Activated CD8-positive, alpha-beta T cell treated with anti-CD3 and anti-CD28 coated beads for 36 hours (primary cell): ENCODE measurements at regions not wholly inside any gene's neighbourhood (a gene's known extent, or its start where the extent isn't known, plus 50 kb on each side); places are given as distances from the start of the nearest gene placed in this dataset.

ENCODE experiments used
- ATAC-seq: fragments of 200-7000 bp; cut with Tn5 transposase; one replicate; pipeline ENCODE4 v1.10.0; 2021; ENCODE audit warnings: mild to moderate bottlenecking, moderate library complexity
- CTCF ChIA-PET: fragments of 350-600 bp; sonication (Branson Sonifier 250); formaldehyde crosslinking; loops from one replicate; lab custom pipeline; 2021; ENCODE audit warnings: antibody characterized with exemption; lab: Charles Lee
- POLR2A ChIA-PET: fragments of 350-600 bp; sonication (Branson Sonifier 250); formaldehyde crosslinking; loops from one replicate; lab custom pipeline; 2021; ENCODE audit warnings: antibody characterized with exemption; lab: Charles Lee
- DNase-seq: peaks from one replicate; pipeline ENCODE4 v3.0.0-alpha.2; 2020
- H3K27ac Mint-ChIP-seq: one replicate; pipeline ENCODE4 v1.8.0; 2021; ENCODE audit warnings: mild to moderate bottlenecking, mixed read lengths
- H3K27me3 Mint-ChIP-seq: one replicate; pipeline ENCODE4 v1.8.0; 2021; ENCODE audit warnings: mixed read lengths
- H3K36me3 Mint-ChIP-seq: one replicate; pipeline ENCODE4 v1.8.0; 2021; ENCODE audit warnings: low read depth, mixed read lengths
- H3K4me1 Mint-ChIP-seq: one replicate; pipeline ENCODE4 v1.8.0; 2021; ENCODE audit warnings: low read depth, mixed read lengths
- H3K4me3 Mint-ChIP-seq: one replicate; pipeline ENCODE4 v1.8.0; 2021; ENCODE audit warnings: mild to moderate bottlenecking, moderate library complexity, mixed read lengths
- H3K9me3 Mint-ChIP-seq: one replicate; pipeline ENCODE4 v1.8.0; 2021; ENCODE audit warnings: mixed read lengths
- CTCF ChIP-seq: fragments of 200-600 bp; IDR thresholded peaks from one replicate; pipeline ENCODE4 v1.8.0; 2022; ENCODE audit warnings: antibody characterized with exemption, mild to moderate bottlenecking
- intact Hi-C: fragments of 100-400 bp; cut with micrococcal nuclease; formaldehyde crosslinking; loops from one replicate; pipeline ENCODE4 v1.10.0; 2022

DNA sequence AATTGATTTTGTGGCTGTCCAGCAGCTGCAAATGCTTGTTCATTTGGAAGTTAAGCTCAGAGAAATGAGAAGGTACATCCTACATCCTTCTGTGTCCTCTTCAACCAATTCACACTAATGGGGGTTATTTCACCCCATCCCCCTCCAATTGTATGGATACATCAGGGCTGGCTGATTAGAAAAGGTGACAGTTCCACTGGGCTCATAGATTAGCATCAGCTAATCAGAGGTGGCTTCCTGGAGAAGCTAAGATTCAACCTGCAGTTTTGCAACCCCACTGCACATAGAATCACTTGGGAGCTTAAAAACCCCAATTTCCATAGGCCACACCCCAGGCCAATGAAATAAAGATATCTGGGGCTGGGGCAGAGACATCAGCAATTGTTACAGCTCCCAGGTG, 217.7 kb upstream of the TLE3 start:
- Mint-ChIP-seq H3K9me3 (no peaks in the 10 kb centered on the region), H3K4me3 (no peak overlapping the region), H3K27ac (no peak overlapping the region), H3K27me3 (no peaks in the 10 kb centered on the region), H3K4me1 (no peaks in the 10 kb centered on the region), H3K36me3 (no peaks in the 10 kb centered on the region)
- ChIA-PET POLR2A (no interaction called here), CTCF (no interaction called here)
- no peak for TF ChIP-seq CTCF
- DNase-seq (no peak), ATAC-seq (no peak)
- intact Hi-C loops: no loop called here

- no peak for TF ChIP-seq CTCF
- no peaks in the 10 kb centered on the region for H3K4me1 Mint-ChIP-seq
- no peaks in the 10 kb centered on the region for H3K27me3 Mint-ChIP-seq
- no peaks in the 10 kb centered on the region for H3K9me3 Mint-ChIP-seq
- CTCF ChIA-PET: no interaction called here
- H3K36me3 Mint-ChIP-seq: no peaks in the 10 kb centered on the region
- no peak for ATAC-seq
- DNase-seq: no peak
- no peak overlapping the region for H3K27ac Mint-ChIP-seq
- intact Hi-C loops: no loop called here
- POLR2A ChIA-PET: no interaction called here
- no peak overlapping the region for H3K4me3 Mint-ChIP-seq
Observed at GRCh38 chr15:70314688-70315087, 217.0 kb upstream of the TLE3 start.

- Mint-ChIP-seq H3K27me3 (no peaks in the 10 kb centered on the region), H3K9me3 (no peaks in the 10 kb centered on the region), H3K4me3 (no peak overlapping the region), H3K36me3 (no peaks in the 10 kb centered on the region), H3K27ac (no peak overlapping the region), H3K4me1 (peaks cover 5% of the 10 kb centered on the region)
- ATAC-seq (no peak), DNase-seq (no peak)
- POLR2A ChIA-PET: no interaction called here
- CTCF ChIA-PET: no interaction called here
- intact Hi-C loops: no loop called here
- no peak for TF ChIP-seq CTCF
Observed at GRCh38 chr15:70314018-70314354, 216.3 kb upstream of the TLE3 start.

DNA sequence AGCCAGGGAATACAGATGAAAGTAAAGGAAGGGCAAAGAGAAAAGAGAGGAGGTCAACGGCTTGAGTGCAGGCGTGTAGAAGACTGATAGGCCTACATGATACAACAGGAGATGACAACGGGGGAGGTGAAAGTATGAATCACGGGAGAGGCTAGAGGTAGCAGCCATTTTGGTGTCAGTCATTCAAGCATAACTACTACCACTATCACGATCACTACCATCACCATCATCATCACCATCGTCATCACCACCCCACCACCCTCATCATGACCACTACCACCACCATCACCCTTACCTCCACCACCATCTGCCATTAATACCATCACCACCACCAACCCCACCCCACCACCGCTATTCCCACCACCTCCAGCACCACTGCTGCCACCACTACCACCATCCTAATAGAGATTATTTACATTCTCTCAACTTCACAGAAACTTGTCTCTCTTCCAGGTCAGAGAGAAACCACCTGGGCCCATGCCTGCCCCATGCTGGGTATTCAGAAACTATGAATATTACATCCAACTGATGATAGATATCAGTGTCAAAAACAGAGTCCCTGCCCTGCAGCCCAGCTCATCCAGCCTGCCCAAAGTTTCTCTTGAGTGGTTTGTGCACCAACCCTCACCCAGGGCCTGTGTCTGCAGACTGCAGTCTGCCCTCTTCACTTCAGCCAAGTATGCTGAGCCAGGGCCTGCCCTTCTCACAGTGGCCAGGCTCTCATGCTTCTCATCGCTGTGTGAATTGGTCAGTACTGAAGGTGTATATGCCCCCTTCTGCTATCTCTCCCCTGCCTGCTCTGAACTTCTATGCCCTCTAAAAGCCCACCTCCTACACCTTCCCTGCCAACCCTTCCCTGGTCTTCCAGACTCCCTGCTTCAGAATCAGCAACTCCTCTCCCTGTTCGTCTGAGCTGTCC, 215.6 kb upstream of the TLE3 start:
- H3K9me3 Mint-ChIP-seq: no peaks in the 10 kb centered on the region
- CTCF ChIA-PET: no interaction called here
- POLR2A ChIA-PET: no interaction called here
- H3K27ac Mint-ChIP-seq: no peak overlapping the region
- ATAC-seq (no peak), DNase-seq (no peak)
- TF ChIP-seq CTCF: no peak
- H3K4me1 Mint-ChIP-seq: peaks cover 9% of the 10 kb centered on the region
- no peak overlapping the region for H3K4me3 Mint-ChIP-seq
- H3K36me3 Mint-ChIP-seq: no peaks in the 10 kb centered on the region
- intact Hi-C loops: no loop called here
- peaks cover 3% of the 10 kb centered on the region for H3K27me3 Mint-ChIP-seq

- no peaks in the 10 kb centered on the region for H3K9me3 Mint-ChIP-seq
- no peak overlapping the region for H3K4me3 Mint-ChIP-seq
- H3K27ac Mint-ChIP-seq: no peak overlapping the region
- peaks cover 17% of the 10 kb centered on the region for H3K4me1 Mint-ChIP-seq
- DNase-seq (no peak), ATAC-seq (no peak)
- ChIA-PET CTCF (interaction anchor here (1.1 kb wide), 1 partner anchor 14 kb away, joined by 4 read pairs; no protein-coding TSS in a partner anchor), POLR2A (no interaction called here)
- H3K27me3 Mint-ChIP-seq: peaks cover 10% of the 10 kb centered on the region
- intact Hi-C loops: no loop called here
- TF ChIP-seq CTCF: no peak
- no peaks in the 10 kb centered on the region for H3K36me3 Mint-ChIP-seq
Observed at GRCh38 chr15:70311821-70312220, 214.1 kb upstream of the TLE3 start.
